ENCODE measurements at regions not wholly inside any gene's neighbourhood (a gene's known extent, or its start where the extent isn't known, plus 50 kb on each side); places are given as distances from the start of the nearest gene placed in this dataset.

- H3K27ac ChIP-seq: no peak overlapping the region
- H3K9me3 ChIP-seq: peaks cover 5% of the 10 kb centered on the region
- no peak overlapping the region for H3K4me3 ChIP-seq (ENCODE audit: low read depth in 1 of 2, low read length in 1 of 2)
- no peaks in the 10 kb centered on the region for H3K4me1 ChIP-seq (ENCODE audit: control insufficient read depth in 1 of 2, insufficient read depth in 1 of 2, low read depth in 1 of 2, low read length in 1 of 2)
- TF ChIP-seq, protein P1, sequence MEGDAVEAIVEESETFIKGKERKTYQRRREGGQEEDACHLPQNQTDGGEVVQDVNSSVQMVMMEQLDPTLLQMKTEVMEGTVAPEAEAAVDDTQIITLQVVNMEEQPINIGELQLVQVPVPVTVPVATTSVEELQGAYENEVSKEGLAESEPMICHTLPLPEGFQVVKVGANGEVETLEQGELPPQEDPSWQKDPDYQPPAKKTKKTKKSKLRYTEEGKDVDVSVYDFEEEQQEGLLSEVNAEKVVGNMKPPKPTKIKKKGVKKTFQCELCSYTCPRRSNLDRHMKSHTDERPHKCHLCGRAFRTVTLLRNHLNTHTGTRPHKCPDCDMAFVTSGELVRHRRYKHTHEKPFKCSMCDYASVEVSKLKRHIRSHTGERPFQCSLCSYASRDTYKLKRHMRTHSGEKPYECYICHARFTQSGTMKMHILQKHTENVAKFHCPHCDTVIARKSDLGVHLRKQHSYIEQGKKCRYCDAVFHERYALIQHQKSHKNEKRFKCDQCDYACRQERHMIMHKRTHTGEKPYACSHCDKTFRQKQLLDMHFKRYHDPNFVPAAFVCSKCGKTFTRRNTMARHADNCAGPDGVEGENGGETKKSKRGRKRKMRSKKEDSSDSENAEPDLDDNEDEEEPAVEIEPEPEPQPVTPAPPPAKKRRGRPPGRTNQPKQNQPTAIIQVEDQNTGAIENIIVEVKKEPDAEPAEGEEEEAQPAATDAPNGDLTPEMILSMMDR (IDR thresholded peaks at IDR 0.05): no peak
- H3K27me3 ChIP-seq: no peaks in the 10 kb centered on the region
- H3K36me3 ChIP-seq: no peaks in the 10 kb centered on the region
These were observed 112.7 kb upstream of the SLC4A7 start for GRCh38 chr3:27596921-27597320.

- Histone ChIP-seq H3K27me3 (no peaks in the 10 kb centered on the region), H3K36me3 (no peaks in the 10 kb centered on the region), H3K4me3 (ENCODE audit: low read depth in 1 of 2, low read length in 1 of 2) (no peak overlapping the region), H3K4me1 (ENCODE audit: control insufficient read depth in 1 of 2, insufficient read depth in 1 of 2, low read depth in 1 of 2, low read length in 1 of 2) (no peaks in the 10 kb centered on the region), H3K27ac (no peak overlapping the region), H3K9me3 (peaks cover 5% of the 10 kb centered on the region)
- TF ChIP-seq, protein P1 (IDR thresholded peaks at IDR 0.05): no peak
These were observed 112.2 kb upstream of the SLC4A7 start for GRCh38 chr3:27596334-27596841.

DNA sequence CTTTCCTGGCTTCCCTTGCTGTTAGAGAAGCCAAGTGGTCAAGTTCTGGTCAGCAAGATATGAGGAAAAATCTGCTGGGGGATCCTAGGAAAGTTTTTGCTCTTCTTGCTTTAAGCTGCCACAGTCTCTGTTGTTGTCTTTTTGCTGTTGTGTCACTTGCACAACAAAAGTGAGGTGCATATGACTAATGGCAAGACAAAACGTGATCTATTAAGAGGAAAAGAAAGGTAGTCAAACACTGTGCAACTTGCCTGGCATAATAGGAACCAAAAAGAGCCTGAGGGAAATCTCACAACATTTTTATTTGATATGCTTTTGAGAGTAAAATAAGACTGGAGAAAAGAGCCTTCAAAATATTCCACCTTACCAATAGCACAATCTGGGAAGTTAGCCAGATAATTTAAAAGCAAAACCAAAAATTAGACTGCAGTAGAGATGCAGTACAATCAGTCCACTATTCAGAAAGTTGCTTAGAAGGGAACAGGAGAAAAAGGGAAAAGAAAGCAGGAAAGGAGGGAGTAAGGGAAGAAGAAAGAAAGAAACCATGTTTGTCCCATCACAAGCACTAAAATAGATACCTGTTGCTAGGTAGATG, 110.0 kb upstream of the SLC4A7 start:
- H3K4me3 ChIP-seq (ENCODE audit: low read depth in 1 of 2, low read length in 1 of 2): no peak overlapping the region
- H3K36me3 ChIP-seq: no peaks in the 10 kb centered on the region
- peaks cover 10 to 13% of the 10 kb centered on the region in 2 experiments for H3K4me1 ChIP-seq (ENCODE audit: control insufficient read depth in 1 of 2, insufficient read depth in 1 of 2, low read depth in 1 of 2, low read length in 1 of 2)
- TF ChIP-seq, protein P1 (IDR thresholded peaks at IDR 0.05): no peak
- no peak overlapping the region for H3K27ac ChIP-seq
- no peaks in the 10 kb centered on the region for H3K9me3 ChIP-seq
- H3K27me3 ChIP-seq: no peaks in the 10 kb centered on the region

DNA sequence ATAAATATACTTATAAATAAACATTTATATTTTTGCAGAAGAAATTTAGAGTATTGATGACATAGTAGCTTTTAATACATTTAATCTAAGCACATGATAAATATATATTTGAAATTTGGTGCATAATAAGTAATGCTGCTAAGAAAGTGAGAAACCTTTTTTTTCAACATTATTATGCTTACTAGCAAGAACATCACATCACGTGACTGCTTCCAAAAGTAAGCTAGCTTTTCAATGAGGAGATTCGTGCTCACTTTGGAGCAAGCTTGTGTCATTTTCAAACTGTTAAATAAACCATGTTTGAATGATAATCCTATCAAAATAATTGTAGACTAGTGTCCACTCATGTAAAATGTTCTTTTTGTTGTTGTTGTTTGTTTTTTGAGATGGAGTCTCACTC, 109.0 kb upstream of the SLC4A7 start:
- H3K9me3 ChIP-seq: no peaks in the 10 kb centered on the region
- no peak overlapping the region for H3K4me3 ChIP-seq (ENCODE audit: low read depth in 1 of 2, low read length in 1 of 2)
- TF ChIP-seq, protein P1 (IDR thresholded peaks at IDR 0.05): no peak
- H3K36me3 ChIP-seq: no peaks in the 10 kb centered on the region
- H3K27ac ChIP-seq: no peak overlapping the region
- H3K27me3 ChIP-seq: no peaks in the 10 kb centered on the region
- peaks cover 10 to 13% of the 10 kb centered on the region in 2 experiments for H3K4me1 ChIP-seq (ENCODE audit: control insufficient read depth in 1 of 2, insufficient read depth in 1 of 2, low read depth in 1 of 2, low read length in 1 of 2)

GRCh38 chr3:27591312-27592210, 107.4 kb upstream of the SLC4A7 start:
- Histone ChIP-seq H3K9me3 (no peaks in the 10 kb centered on the region), H3K27ac (no peak overlapping the region), H3K36me3 (no peaks in the 10 kb centered on the region), H3K4me1 (ENCODE audit: control insufficient read depth in 1 of 2, insufficient read depth in 1 of 2, low read depth in 1 of 2, low read length in 1 of 2) (peaks cover 10 to 13% of the 10 kb centered on the region in 2 experiments), H3K27me3 (no peaks in the 10 kb centered on the region), H3K4me3 (ENCODE audit: low read depth in 1 of 2, low read length in 1 of 2) (no peak overlapping the region)
- TF ChIP-seq, protein P1 (IDR thresholded peaks at IDR 0.05): no peak

Measured in neutrophil (primary cell).